PC-9 (cell line): ENCODE measurements at regions not wholly inside any gene's neighbourhood (a gene's known extent, or its start where the extent isn't known, plus 50 kb on each side); places are given as distances from the start of the nearest gene placed in this dataset.

Experiments used
- EZH2 ChIP-seq: fragments of 200-600 bp; sonication (generic); IDR thresholded peaks from 2 replicates; pipeline ENCODE4 v1.8.0; 2017; ENCODE audit warnings: antibody characterized with exemption, low read depth
- TF ChIP-seq, protein P1 (sequence below): fragments of 200-600 bp; sonication (generic); conservative IDR thresholded peaks from 2 replicates; pipeline ENCODE4 v1.6.1; 2017; ENCODE audit warnings: mixed run types, antibody characterized with exemption, mild to moderate bottlenecking, moderate library complexity

DNA sequence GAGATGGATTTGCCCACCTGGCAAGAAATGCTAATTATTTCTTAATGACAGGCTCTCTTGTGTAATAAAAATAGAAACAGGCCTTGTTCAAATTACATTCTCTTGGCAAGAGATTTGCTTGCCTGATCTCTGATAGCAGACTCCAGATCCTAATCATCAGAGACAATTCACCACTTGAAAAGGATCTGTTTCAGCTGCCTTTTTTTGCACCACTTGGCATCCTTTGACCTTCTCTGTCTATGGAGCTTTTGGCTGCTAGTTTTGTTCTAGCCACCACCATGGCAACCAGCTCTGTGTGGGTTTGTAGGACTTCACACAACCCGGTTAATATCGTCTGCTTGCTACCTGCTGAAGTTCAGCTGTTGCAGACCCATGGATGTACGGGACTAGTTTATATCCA lies 241.1 kb upstream of the TLL1 start:
- no peak for TF ChIP-seq EZH2
- TF ChIP-seq, protein P1, sequence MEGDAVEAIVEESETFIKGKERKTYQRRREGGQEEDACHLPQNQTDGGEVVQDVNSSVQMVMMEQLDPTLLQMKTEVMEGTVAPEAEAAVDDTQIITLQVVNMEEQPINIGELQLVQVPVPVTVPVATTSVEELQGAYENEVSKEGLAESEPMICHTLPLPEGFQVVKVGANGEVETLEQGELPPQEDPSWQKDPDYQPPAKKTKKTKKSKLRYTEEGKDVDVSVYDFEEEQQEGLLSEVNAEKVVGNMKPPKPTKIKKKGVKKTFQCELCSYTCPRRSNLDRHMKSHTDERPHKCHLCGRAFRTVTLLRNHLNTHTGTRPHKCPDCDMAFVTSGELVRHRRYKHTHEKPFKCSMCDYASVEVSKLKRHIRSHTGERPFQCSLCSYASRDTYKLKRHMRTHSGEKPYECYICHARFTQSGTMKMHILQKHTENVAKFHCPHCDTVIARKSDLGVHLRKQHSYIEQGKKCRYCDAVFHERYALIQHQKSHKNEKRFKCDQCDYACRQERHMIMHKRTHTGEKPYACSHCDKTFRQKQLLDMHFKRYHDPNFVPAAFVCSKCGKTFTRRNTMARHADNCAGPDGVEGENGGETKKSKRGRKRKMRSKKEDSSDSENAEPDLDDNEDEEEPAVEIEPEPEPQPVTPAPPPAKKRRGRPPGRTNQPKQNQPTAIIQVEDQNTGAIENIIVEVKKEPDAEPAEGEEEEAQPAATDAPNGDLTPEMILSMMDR: no peak
